ENCODE measurements at regions not wholly inside any gene's neighbourhood (a gene's known extent, or its start where the extent isn't known, plus 50 kb on each side); places are given as distances from the start of the nearest gene placed in this dataset.
"Not testable (repeated sequence)": the region's sequence is repeated elsewhere in the genome, so short reads cannot be mapped to it uniquely, and the experiment has no call there.

- H3K36me3 Mint-ChIP-seq (ENCODE audit: low read depth), result no peaks in the 10 kb centered on the region
- no peak overlapping the region for H3K27ac Mint-ChIP-seq
- H3K9me3 Mint-ChIP-seq, result no peaks in the 10 kb centered on the region
- ChIA-PET POLR2A (no interaction called here), CTCF (no interaction called here)
- H3K4me3 Mint-ChIP-seq, result no peak overlapping the region
- no peaks in the 10 kb centered on the region for H3K4me1 Mint-ChIP-seq
- DNase-seq, result no peak
- no peaks in the 10 kb centered on the region for H3K27me3 Mint-ChIP-seq
Observed at GRCh38 chr9:13448482-13448881, 169.0 kb upstream of the MPDZ start.

GRCh38 chr9:13447843-13448422, 168.4 kb upstream of the MPDZ start:
- H3K4me1 Mint-ChIP-seq, result no peaks in the 10 kb centered on the region
- no peak overlapping the region for H3K27ac Mint-ChIP-seq
- CTCF ChIA-PET, result no interaction called here
- H3K4me3 Mint-ChIP-seq, result no peak overlapping the region
- no peak for DNase-seq
- POLR2A ChIA-PET, result no interaction called here
- H3K9me3 Mint-ChIP-seq, result no peaks in the 10 kb centered on the region
- H3K36me3 Mint-ChIP-seq (ENCODE audit: low read depth), result no peaks in the 10 kb centered on the region
- no peaks in the 10 kb centered on the region for H3K27me3 Mint-ChIP-seq

GRCh38 chr9:13446938-13447842, 167.7 kb upstream of the MPDZ start:
- Mint-ChIP-seq H3K4me3 (no peak overlapping the region), H3K4me1 (no peaks in the 10 kb centered on the region), H3K27ac (no peak overlapping the region), H3K27me3 (no peaks in the 10 kb centered on the region), H3K36me3 (ENCODE audit: low read depth) (no peaks in the 10 kb centered on the region), H3K9me3 (no peaks in the 10 kb centered on the region)
- DNase-seq, result no peak
- ChIA-PET POLR2A (no interaction called here), CTCF (no interaction called here)

GRCh38 chr9:13446286-13446937, 166.9 kb upstream of the MPDZ start:
- Mint-ChIP-seq H3K36me3 (ENCODE audit: low read depth) (no peaks in the 10 kb centered on the region), H3K27ac (no peak overlapping the region), H3K4me3 (no peak overlapping the region), H3K4me1 (no peaks in the 10 kb centered on the region), H3K27me3 (no peaks in the 10 kb centered on the region), H3K9me3 (no peaks in the 10 kb centered on the region)
- no peak for DNase-seq
- CTCF ChIA-PET, result no interaction called here
- POLR2A ChIA-PET, result no interaction called here

- POLR2A ChIA-PET, result no interaction called here
- Mint-ChIP-seq H3K4me3 (no peak overlapping the region), H3K4me1 (no peaks in the 10 kb centered on the region), H3K27me3 (no peaks in the 10 kb centered on the region), H3K36me3 (ENCODE audit: low read depth) (no peaks in the 10 kb centered on the region), H3K27ac (no peak overlapping the region), H3K9me3 (no peaks in the 10 kb centered on the region)
- DNase-seq, result no peak
- CTCF ChIA-PET, result no interaction called here
Observed at GRCh38 chr9:13445103-13445500, 165.6 kb upstream of the MPDZ start.

GRCh38 chr9:13444245-13445102, 165.0 kb upstream of the MPDZ start:
- Mint-ChIP-seq H3K27me3 (no peaks in the 10 kb centered on the region), H3K4me1 (no peaks in the 10 kb centered on the region), H3K9me3 (no peaks in the 10 kb centered on the region), H3K27ac (no peak overlapping the region), H3K36me3 (ENCODE audit: low read depth) (no peaks in the 10 kb centered on the region), H3K4me3 (no peak overlapping the region)
- no peak for DNase-seq
- CTCF ChIA-PET, result no interaction called here
- POLR2A ChIA-PET, result no interaction called here

GRCh38 chr9:13443346-13444244, 164.1 kb upstream of the MPDZ start:
- H3K9me3 Mint-ChIP-seq, result no peaks in the 10 kb centered on the region
- H3K36me3 Mint-ChIP-seq (ENCODE audit: low read depth), result no peaks in the 10 kb centered on the region
- DNase-seq, result no peak
- POLR2A ChIA-PET, result no interaction called here
- H3K4me3 Mint-ChIP-seq, result no peak overlapping the region
- no peak overlapping the region for H3K27ac Mint-ChIP-seq
- H3K27me3 Mint-ChIP-seq, result no peaks in the 10 kb centered on the region
- no peaks in the 10 kb centered on the region for H3K4me1 Mint-ChIP-seq
- CTCF ChIA-PET, result interaction anchor here (1.1 kb wide), 1 partner anchor 16 kb away, joined by 3 read pairs; no protein-coding TSS in a partner anchor

GRCh38 chr9:13439685-13440476, 160.4 kb upstream of the MPDZ start:
- H3K9me3 Mint-ChIP-seq, result no peaks in the 10 kb centered on the region
- POLR2A ChIA-PET, result no interaction called here
- no peak overlapping the region for H3K27ac Mint-ChIP-seq
- no peaks in the 10 kb centered on the region for H3K4me1 Mint-ChIP-seq
- CTCF ChIA-PET, result interaction anchor here (1.6 kb wide), 1 partner anchor 11 kb away, joined by 3 read pairs; no protein-coding TSS in a partner anchor
- DNase-seq, result no peak
- no peak overlapping the region for H3K4me3 Mint-ChIP-seq
- no peaks in the 10 kb centered on the region for H3K36me3 Mint-ChIP-seq (ENCODE audit: low read depth)
- no peaks in the 10 kb centered on the region for H3K27me3 Mint-ChIP-seq

- H3K27ac Mint-ChIP-seq, result no peak overlapping the region
Observed at GRCh38 chr9:13437866-13438265, 158.4 kb upstream of the MPDZ start.

GRCh38 chr9:13436591-13436990, 157.1 kb upstream of the MPDZ start:
- no peaks in the 10 kb centered on the region for H3K27me3 Mint-ChIP-seq
- no peaks in the 10 kb centered on the region for H3K4me1 Mint-ChIP-seq
- POLR2A ChIA-PET, result no interaction called here
- H3K4me3 Mint-ChIP-seq, result no peak overlapping the region
- H3K9me3 Mint-ChIP-seq, result no peaks in the 10 kb centered on the region
- DNase-seq, result no peak
- no peak overlapping the region for H3K27ac Mint-ChIP-seq
- CTCF ChIA-PET, result interaction anchor here (1.6 kb wide), 1 partner anchor 9 kb away, joined by 5 read pairs; no protein-coding TSS in a partner anchor
- H3K36me3 Mint-ChIP-seq (ENCODE audit: low read depth), result no peaks in the 10 kb centered on the region

More at GRCh38 chr9:13437866-13438265, 158.4 kb upstream of the MPDZ start:
- Mint-ChIP-seq H3K27me3 (no peaks in the 10 kb centered on the region), H3K4me1 (no peaks in the 10 kb centered on the region), H3K4me3 (no peak overlapping the region), H3K36me3 (ENCODE audit: low read depth) (no peaks in the 10 kb centered on the region), H3K9me3 (no peaks in the 10 kb centered on the region)
- no peak for DNase-seq
- ChIA-PET POLR2A (no interaction called here), CTCF (no interaction called here)

- POLR2A ChIA-PET; H3K9me3 Mint-ChIP-seq; H3K27me3 Mint-ChIP-seq; H3K27ac Mint-ChIP-seq; DNase-seq; H3K4me1 Mint-ChIP-seq; H3K4me3 Mint-ChIP-seq; H3K36me3 Mint-ChIP-seq (ENCODE audit: low read depth): not testable (repeated sequence)
- CTCF ChIA-PET, result interaction anchor here (1.3 kb wide), 1 partner anchor 920 kb away, joined by 3 read pairs; no protein-coding TSS in a partner anchor
Observed at GRCh38 chr9:13433453-13433852, 154.0 kb upstream of the MPDZ start.

- Mint-ChIP-seq H3K4me1 (no peaks in the 10 kb centered on the region), H3K36me3 (ENCODE audit: low read depth) (no peaks in the 10 kb centered on the region), H3K27me3 (no peaks in the 10 kb centered on the region), H3K27ac (no peak overlapping the region), H3K4me3 (no peak overlapping the region), H3K9me3 (no peaks in the 10 kb centered on the region)
- ChIA-PET CTCF (no interaction called here), POLR2A (no interaction called here)
- DNase-seq, result no peak
Observed at GRCh38 chr9:13432904-13433303, 153.4 kb upstream of the MPDZ start.

All from activated CD4-positive, alpha-beta memory T cell treated with anti-CD3 and anti-CD28 coated beads, Interleukin-2, amount 10 ng/mL, durations not matched to agents 7 days and 5 days (primary cell).